K562 (cell line): ENCODE measurements at regions not wholly inside any gene's neighbourhood (a gene's known extent, or its start where the extent isn't known, plus 50 kb on each side); places are given as distances from the start of the nearest gene placed in this dataset.

Source experiments
- ATAC-seq: fragments of 200-7000 bp; cut with Tn5 transposase; 3 replicates; pipeline ENCODE4 v1.9.1; 2020; ENCODE audit warnings: moderate library complexity
- BruUV-seq: library from RNA; stranded (reverse); fragments of 400-500 nt; replicated peaks from 2 replicates; lab custom pipeline; 2021; lab: Mats Ljungman, UMichigan
- CTCF ChIA-PET: fragments of 300-600 bp; formaldehyde crosslinking; extraction: SDS; loops from one replicate; lab custom pipeline; 2021; ENCODE audit warnings: low intra/inter-chr PET ratio; lab: Yijun Ruan, JAX
- POLR2A ChIA-PET: fragments of 300-600, 350-650 bp; sonication (Branson Sonifier 250); formaldehyde crosslinking; extraction: SDS; loops from one replicate; lab custom pipeline; 2021; ENCODE audit warnings: antibody characterized with exemption, inconsistent platforms; lab: Yijun Ruan, JAX
- DNase-seq, 4 experiments: peaks; one replicate each; pipeline versions ENCODE4 v3.0.0 to v3.0.0-alpha.2; 2011 to 2018; ENCODE audit warnings: low spot score in 3 of 4, mixed read lengths in 3 of 4; ENCODE audit errors: extremely low read depth in 1 of 4
- FAIRE-seq: peaks from 2 replicates; lab custom pipeline; 2011; peaks lifted over from hg19 to GRCh38; lab: Jason Lieb, UNC
- H2AFZ ChIP-seq: 2 replicates; pipeline ENCODE4 v1.6.0; 2011; ENCODE audit warnings: low read depth, low read length, control low read depth, inconsistent platforms
- H3K27ac ChIP-seq: fragments of 200-600 bp; 3 replicates; pipeline ENCODE4 v1.8.0; 2011; ENCODE audit warnings: low read depth, mild to moderate bottlenecking, control low read depth, inconsistent platforms, low read length, moderate library complexity, mixed read lengths; ENCODE audit errors: extremely low read depth
- H3K27me3 ChIP-seq, 2 experiments: fragments of 300-600 bp in 1 of 2; 2 replicates in 1 of 2; 3 replicates in 1 of 2; pipeline versions ENCODE4 v1.6.0 to v1.8.0; 2011; ENCODE audit warnings: inconsistent platforms in 2 of 2, low read length in 2 of 2, mild to moderate bottlenecking in 1 of 2, mixed read lengths in 1 of 2, moderate library complexity in 1 of 2; ENCODE audit not compliant: control insufficient read depth in 2 of 2, insufficient read depth in 2 of 2
- H3K36me3 ChIP-seq: fragments of 300-600 bp; 3 replicates; pipeline ENCODE4 v1.8.0; 2011; ENCODE audit warnings: mild to moderate bottlenecking, low read length, inconsistent platforms; ENCODE audit not compliant: control insufficient read depth, insufficient read depth
- H3K4me1 ChIP-seq, 2 experiments: fragments of 200-600 bp in 1 of 2; replicated peaks in 1 of 2; 2 replicates in 1 of 2; 3 replicates in 1 of 2; pipeline versions ENCODE4 v1.5.1 to v1.8.0; 2011; ENCODE audit warnings: inconsistent platforms in 2 of 2, low read length in 2 of 2, mild to moderate bottlenecking in 1 of 2, mixed read lengths in 1 of 2, moderate library complexity in 1 of 2; ENCODE audit not compliant: control insufficient read depth in 2 of 2, insufficient read depth in 2 of 2
- H3K4me2 ChIP-seq: 2 replicates; pipeline ENCODE4 v1.6.1; 2011; ENCODE audit warnings: low read length, control low read depth, inconsistent platforms, mixed read lengths; ENCODE audit not compliant: insufficient read depth
- H3K4me3 ChIP-seq: fragments of 200-600 bp; sonication (generic), shearing (Covaris generic); 2 replicates; pipeline ENCODE4 v1.5.1; 2016; ENCODE audit warnings: control low read depth, inconsistent platforms
- H3K79me2 ChIP-seq: fragments of 200-600 bp; 3 replicates; pipeline ENCODE4 v1.8.0; 2011; ENCODE audit warnings: low read length, inconsistent platforms; ENCODE audit not compliant: control insufficient read depth, insufficient read depth
- H3K9ac ChIP-seq, 2 experiments: 2 replicates each; pipeline versions ENCODE4 v1.6.0 to v1.6.1; 2011; ENCODE audit warnings: low read depth in 2 of 2, low read length in 2 of 2, control low read depth in 1 of 2, inconsistent platforms in 1 of 2, mild to moderate bottlenecking in 1 of 2, mixed read lengths in 1 of 2; ENCODE audit not compliant: insufficient read depth in 1 of 2
- H3K9me1 ChIP-seq: one replicate; pipeline ENCODE4 v1.6.0; 2011; ENCODE audit warnings: inconsistent platforms, mild to moderate bottlenecking, low read length, moderate library complexity; ENCODE audit not compliant: control insufficient read depth, insufficient read depth
- H3K9me3 ChIP-seq: replicated peaks from 2 replicates; pipeline ENCODE4 v1.5.1; 2011; ENCODE audit warnings: low read depth, low read length, inconsistent platforms; ENCODE audit not compliant: control insufficient read depth, insufficient read depth
- H4K20me1 ChIP-seq: replicated peaks from 2 replicates; pipeline ENCODE4 v1.6.1; 2011; ENCODE audit warnings: low read length, inconsistent platforms, mixed read lengths; ENCODE audit not compliant: control insufficient read depth, insufficient read depth
- DPF2 ChIP-seq: fragments of 450-650 bp; IDR thresholded peaks from 2 replicates; pipeline ENCODE4 v1.6.1; 2016
- EGR1 ChIP-seq: fragments of 450-650 bp; conservative IDR thresholded peaks from 2 replicates; pipeline ENCODE4 v1.6.1; 2017; ENCODE audit warnings: mild to moderate bottlenecking
- ELF4 ChIP-seq: fragments of 450-650 bp; formaldehyde crosslinking; IDR thresholded peaks from 2 replicates; pipeline ENCODE4 v1.4.0; 2022; ENCODE audit warnings: missing genetic modification characterization
- EP400 ChIP-seq: fragments of 450-650 bp; IDR thresholded peaks from 2 replicates; pipeline ENCODE4 v1.6.1; 2017; ENCODE audit warnings: antibody characterized with exemption, mild to moderate bottlenecking, moderate library complexity
- ESRRB ChIP-seq: fragments of 250-450 bp; sonication (Bioruptor Pico); IDR thresholded peaks from 2 replicates; pipeline ENCODE4 v1.5.0; 2020; ENCODE audit warnings: mild to moderate bottlenecking, moderate library complexity, borderline replicate concordance
- FOSL1 ChIP-seq: fragments of 200-800 bp; sonication (Bioruptor generic); conservative IDR thresholded peaks from 2 replicates; pipeline ENCODE4 v1.6.1; 2016; ENCODE audit warnings: missing genetic modification characterization, missing compliant biosample characterization
- NFATC3 ChIP-seq: fragments of 450-650 bp; IDR thresholded peaks from 2 replicates; pipeline ENCODE4 v1.6.1; 2017; ENCODE audit warnings: mild to moderate bottlenecking
- PHF20 ChIP-seq: fragments of 450-650 bp; IDR thresholded peaks from 2 replicates; pipeline ENCODE4 v1.6.1; 2018; ENCODE audit not compliant: partially characterized antibody
- U2AF2 ChIP-seq: fragments of 200-400 bp; formaldehyde crosslinking; optimal IDR thresholded peaks from 2 replicates; pipeline ENCODE3; 2017; ENCODE audit warnings: low read depth, mild to moderate bottlenecking, low read length
- ZNF780A ChIP-seq: fragments of 250-450 bp; sonication (Bioruptor Pico); IDR thresholded peaks from 2 replicates; pipeline ENCODE4 v1.5.0; 2021; ENCODE audit warnings: mild to moderate bottlenecking
- WGBS: fragments of 100-300 bp; shearing (Covaris generic); methylation state at CpG from one replicate; pipeline ENCODE4 v1.1.6; 2016; ENCODE audit warnings: low coverage, mixed read lengths; ENCODE audit not compliant: insufficient coverage; ENCODE audit errors: missing lambda C conversion rate; 5-methylcytosine and 5-hydroxymethylcytosine counted together
- in situ Hi-C: fragments of 300-500 bp; cut with MboI; formaldehyde crosslinking; loops from 4 replicates; pipeline ENCODE4 v1.15.0; 2018; ENCODE audit warnings: inconsistent platforms, mixed read lengths
- intact Hi-C: fragments of 100-400 bp; cut with micrococcal nuclease; formaldehyde crosslinking; loops from 2 replicates; pipeline ENCODE4 v1.14.2; 2022
- TF ChIP-seq, protein P1 (sequence below): fragments of 250-450 bp; sonication (Bioruptor Pico); IDR thresholded peaks from 2 replicates; pipeline ENCODE4 v1.8.0; 2021; ENCODE audit warnings: moderate library complexity, mild to moderate bottlenecking, inconsistent platforms
- TF ChIP-seq, protein P2 (sequence below): fragments of 250-450 bp; sonication (Bioruptor Pico); IDR thresholded peaks from 2 replicates; pipeline ENCODE4 v1.4.0; 2020; ENCODE audit warnings: mild to moderate bottlenecking, moderate library complexity
- TF ChIP-seq, protein P3 (sequence below), 2 experiments: fragments of 450-650 bp in 1 of 2; IDR thresholded peaks; 2 replicates each; pipeline ENCODE4 v1.6.1; 2011 to 2017; ENCODE audit warnings: low read depth in 2 of 2, antibody characterized with exemption in 1 of 2, borderline replicate concordance in 1 of 2, low read length in 1 of 2, mild to moderate bottlenecking in 1 of 2, mixed read lengths in 1 of 2; ENCODE audit not compliant: control insufficient read depth in 1 of 2
- TF ChIP-seq, protein P4 (sequence below), 3 experiments: fragments of 200-800 bp in 1 of 3; sonication (Bioruptor generic) in 1 of 3; sonication (generic) in 1 of 3; formaldehyde crosslinking in 1 of 3; IDR thresholded peaks; 2 replicates each; pipeline versions ENCODE4 v1.6.1 to v1.8.0; 2016 to 2022; ENCODE audit warnings: mild to moderate bottlenecking in 2 of 3, missing compliant biosample characterization in 2 of 3, missing genetic modification characterization in 2 of 3, missing genetic modification reagents in 1 of 3

DNA sequence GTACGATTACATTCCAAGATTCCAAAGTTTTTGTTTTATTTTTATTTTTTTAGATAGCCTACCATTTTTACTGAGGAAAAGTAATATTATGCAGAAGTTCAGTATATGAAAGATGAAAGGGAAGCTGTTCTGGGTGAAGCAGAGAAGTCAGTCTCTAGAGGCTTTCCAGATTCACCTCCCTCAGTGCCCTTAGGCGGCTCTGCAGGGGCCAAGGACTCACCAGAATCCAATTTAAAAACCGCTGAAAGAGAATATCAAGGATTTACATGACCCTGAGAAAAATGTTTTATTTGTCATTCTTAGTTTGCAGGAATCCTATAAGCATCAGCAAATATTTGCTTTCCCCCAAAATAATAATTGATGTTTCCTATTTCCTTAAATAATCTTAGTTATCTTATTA, 1084.6 kb upstream of the ARRDC3 start:
- no peak overlapping the region for H3K27ac ChIP-seq
- 5% methylated on average over 3 of the region's 3 CpGs for WGBS
- H3K9ac ChIP-seq = no peak overlapping the region
- in situ Hi-C loops = no loop called here
- no peaks in the 10 kb centered on the region for H3K36me3 ChIP-seq
- H3K4me1 ChIP-seq = no peaks in the 10 kb centered on the region
- no peaks in the 10 kb centered on the region for H3K9me3 ChIP-seq
- no peak overlapping the region for H3K4me3 ChIP-seq
- H3K4me2 ChIP-seq = no peak overlapping the region
- intact Hi-C loops = no loop called here
- H3K27me3 ChIP-seq = no peaks in the 10 kb centered on the region
- H4K20me1 ChIP-seq = no peaks in the 10 kb centered on the region
- H2AFZ ChIP-seq = no peak overlapping the region
- H3K9me1 ChIP-seq = no peaks in the 10 kb centered on the region
- POLR2A ChIA-PET = no interaction called here
- no TSS peak for BruUV-seq
- H3K79me2 ChIP-seq = no peaks in the 10 kb centered on the region
- FAIRE-seq (no peak), ATAC-seq (no peak), DNase-seq (no peak)
- CTCF ChIA-PET = no interaction called here
- TF ChIP-seq FOSL1 (no peak), DPF2 (no peak), NFATC3 (no peak), EP400 (no peak), ZNF780A (CRISPR knock-in tag) (no peak), ELF4 (no peak), PHF20 (no peak), EGR1 (no peak), ESRRB (CRISPR knock-in tag) (no peak), U2AF2 (no peak)
- TF ChIP-seq, protein P1, sequence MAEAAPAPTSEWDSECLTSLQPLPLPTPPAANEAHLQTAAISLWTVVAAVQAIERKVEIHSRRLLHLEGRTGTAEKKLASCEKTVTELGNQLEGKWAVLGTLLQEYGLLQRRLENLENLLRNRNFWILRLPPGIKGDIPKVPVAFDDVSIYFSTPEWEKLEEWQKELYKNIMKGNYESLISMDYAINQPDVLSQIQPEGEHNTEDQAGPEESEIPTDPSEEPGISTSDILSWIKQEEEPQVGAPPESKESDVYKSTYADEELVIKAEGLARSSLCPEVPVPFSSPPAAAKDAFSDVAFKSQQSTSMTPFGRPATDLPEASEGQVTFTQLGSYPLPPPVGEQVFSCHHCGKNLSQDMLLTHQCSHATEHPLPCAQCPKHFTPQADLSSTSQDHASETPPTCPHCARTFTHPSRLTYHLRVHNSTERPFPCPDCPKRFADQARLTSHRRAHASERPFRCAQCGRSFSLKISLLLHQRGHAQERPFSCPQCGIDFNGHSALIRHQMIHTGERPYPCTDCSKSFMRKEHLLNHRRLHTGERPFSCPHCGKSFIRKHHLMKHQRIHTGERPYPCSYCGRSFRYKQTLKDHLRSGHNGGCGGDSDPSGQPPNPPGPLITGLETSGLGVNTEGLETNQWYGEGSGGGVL (CRISPR knock-in tag) = no peak
- TF ChIP-seq, protein P2, sequence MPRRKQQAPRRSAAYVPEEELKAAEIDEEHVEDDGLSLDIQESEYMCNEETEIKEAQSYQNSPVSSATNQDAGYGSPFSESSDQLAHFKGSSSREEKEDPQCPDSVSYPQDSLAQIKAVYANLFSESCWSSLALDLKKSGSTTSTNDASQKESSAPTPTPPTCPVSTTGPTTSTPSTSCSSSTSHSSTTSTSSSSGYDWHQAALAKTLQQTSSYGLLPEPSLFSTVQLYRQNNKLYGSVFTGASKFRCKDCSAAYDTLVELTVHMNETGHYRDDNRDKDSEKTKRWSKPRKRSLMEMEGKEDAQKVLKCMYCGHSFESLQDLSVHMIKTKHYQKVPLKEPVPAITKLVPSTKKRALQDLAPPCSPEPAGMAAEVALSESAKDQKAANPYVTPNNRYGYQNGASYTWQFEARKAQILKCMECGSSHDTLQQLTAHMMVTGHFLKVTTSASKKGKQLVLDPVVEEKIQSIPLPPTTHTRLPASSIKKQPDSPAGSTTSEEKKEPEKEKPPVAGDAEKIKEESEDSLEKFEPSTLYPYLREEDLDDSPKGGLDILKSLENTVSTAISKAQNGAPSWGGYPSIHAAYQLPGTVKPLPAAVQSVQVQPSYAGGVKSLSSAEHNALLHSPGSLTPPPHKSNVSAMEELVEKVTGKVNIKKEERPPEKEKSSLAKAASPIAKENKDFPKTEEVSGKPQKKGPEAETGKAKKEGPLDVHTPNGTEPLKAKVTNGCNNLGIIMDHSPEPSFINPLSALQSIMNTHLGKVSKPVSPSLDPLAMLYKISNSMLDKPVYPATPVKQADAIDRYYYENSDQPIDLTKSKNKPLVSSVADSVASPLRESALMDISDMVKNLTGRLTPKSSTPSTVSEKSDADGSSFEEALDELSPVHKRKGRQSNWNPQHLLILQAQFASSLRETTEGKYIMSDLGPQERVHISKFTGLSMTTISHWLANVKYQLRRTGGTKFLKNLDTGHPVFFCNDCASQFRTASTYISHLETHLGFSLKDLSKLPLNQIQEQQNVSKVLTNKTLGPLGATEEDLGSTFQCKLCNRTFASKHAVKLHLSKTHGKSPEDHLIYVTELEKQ (CRISPR knock-in tag) = no peak
- TF ChIP-seq, protein P3, sequence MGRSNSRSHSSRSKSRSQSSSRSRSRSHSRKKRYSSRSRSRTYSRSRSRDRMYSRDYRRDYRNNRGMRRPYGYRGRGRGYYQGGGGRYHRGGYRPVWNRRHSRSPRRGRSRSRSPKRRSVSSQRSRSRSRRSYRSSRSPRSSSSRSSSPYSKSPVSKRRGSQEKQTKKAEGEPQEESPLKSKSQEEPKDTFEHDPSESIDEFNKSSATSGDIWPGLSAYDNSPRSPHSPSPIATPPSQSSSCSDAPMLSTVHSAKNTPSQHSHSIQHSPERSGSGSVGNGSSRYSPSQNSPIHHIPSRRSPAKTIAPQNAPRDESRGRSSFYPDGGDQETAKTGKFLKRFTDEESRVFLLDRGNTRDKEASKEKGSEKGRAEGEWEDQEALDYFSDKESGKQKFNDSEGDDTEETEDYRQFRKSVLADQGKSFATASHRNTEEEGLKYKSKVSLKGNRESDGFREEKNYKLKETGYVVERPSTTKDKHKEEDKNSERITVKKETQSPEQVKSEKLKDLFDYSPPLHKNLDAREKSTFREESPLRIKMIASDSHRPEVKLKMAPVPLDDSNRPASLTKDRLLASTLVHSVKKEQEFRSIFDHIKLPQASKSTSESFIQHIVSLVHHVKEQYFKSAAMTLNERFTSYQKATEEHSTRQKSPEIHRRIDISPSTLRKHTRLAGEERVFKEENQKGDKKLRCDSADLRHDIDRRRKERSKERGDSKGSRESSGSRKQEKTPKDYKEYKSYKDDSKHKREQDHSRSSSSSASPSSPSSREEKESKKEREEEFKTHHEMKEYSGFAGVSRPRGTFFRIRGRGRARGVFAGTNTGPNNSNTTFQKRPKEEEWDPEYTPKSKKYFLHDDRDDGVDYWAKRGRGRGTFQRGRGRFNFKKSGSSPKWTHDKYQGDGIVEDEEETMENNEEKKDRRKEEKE (IDR thresholded peaks at IDR 0.05; ENCODE audit: borderline replicate concordance in 1 of 2, control insufficient read depth in 1 of 2, low read depth in 2 of 2, low read length in 1 of 2) = no peak
- TF ChIP-seq, protein P4, sequence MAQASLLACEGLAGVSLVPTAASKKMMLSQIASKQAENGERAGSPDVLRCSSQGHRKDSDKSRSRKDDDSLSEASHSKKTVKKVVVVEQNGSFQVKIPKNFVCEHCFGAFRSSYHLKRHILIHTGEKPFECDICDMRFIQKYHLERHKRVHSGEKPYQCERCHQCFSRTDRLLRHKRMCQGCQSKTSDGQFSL (CRISPR knock-in tag; IDR thresholded peaks at IDR 0.05) = no peak
- TF ChIP-seq, protein P4 (tag; IDR thresholded peaks at IDR 0.05) = no peak
